ENCODE measurements at regions not wholly inside any gene's neighbourhood (a gene's known extent, or its start where the extent isn't known, plus 50 kb on each side); places are given as distances from the start of the nearest gene placed in this dataset.

DNA sequence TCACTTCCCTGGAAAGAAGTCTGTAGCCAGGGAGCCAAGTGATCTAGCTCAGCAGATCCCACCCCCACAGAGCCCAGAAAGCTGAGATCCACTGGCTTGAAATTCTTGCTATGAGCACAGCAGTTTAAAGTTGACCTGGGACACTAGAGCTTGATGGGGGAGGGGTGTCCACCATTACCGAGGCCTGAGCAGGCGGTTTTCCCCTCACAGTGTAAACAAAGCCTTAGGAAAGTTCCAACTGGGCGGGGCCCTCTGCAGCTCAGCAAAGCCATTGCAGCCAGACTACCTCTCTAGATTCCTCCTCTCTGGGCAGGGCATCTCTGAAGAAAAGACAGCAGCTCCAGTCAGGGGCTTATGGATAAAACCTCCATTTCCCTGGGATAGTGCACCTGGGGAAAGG, 887.2 kb upstream of the LRATD1 start:
- TF ChIP-seq, protein P1, sequence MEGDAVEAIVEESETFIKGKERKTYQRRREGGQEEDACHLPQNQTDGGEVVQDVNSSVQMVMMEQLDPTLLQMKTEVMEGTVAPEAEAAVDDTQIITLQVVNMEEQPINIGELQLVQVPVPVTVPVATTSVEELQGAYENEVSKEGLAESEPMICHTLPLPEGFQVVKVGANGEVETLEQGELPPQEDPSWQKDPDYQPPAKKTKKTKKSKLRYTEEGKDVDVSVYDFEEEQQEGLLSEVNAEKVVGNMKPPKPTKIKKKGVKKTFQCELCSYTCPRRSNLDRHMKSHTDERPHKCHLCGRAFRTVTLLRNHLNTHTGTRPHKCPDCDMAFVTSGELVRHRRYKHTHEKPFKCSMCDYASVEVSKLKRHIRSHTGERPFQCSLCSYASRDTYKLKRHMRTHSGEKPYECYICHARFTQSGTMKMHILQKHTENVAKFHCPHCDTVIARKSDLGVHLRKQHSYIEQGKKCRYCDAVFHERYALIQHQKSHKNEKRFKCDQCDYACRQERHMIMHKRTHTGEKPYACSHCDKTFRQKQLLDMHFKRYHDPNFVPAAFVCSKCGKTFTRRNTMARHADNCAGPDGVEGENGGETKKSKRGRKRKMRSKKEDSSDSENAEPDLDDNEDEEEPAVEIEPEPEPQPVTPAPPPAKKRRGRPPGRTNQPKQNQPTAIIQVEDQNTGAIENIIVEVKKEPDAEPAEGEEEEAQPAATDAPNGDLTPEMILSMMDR (IDR thresholded peaks at IDR 0.05) = no peak
- TF ChIP-seq POLR2A (IDR thresholded peaks at IDR 0.05) = no peak
